Muscle layer of colon (tissue), 2 donors: ENCODE measurements at regions not wholly inside any gene's neighbourhood (a gene's known extent, or its start where the extent isn't known, plus 50 kb on each side); places are given as distances from the start of the nearest gene placed in this dataset.

Experiments used
- H3K27ac ChIP-seq: one replicate; pipeline ENCODE4 v1.7.0; 2013; ENCODE audit warnings: low read depth, mild to moderate bottlenecking, low read length, moderate library complexity
- H3K27me3 ChIP-seq, 2 donors: one replicate each; pipeline ENCODE4 v1.7.0; 2013; ENCODE audit warnings: low read length in 2 of 2, mild to moderate bottlenecking in 2 of 2; ENCODE audit not compliant: insufficient read depth in 2 of 2, control insufficient read depth in 1 of 2
- H3K36me3 ChIP-seq: one replicate; pipeline ENCODE4 v1.7.0; 2013; ENCODE audit warnings: mild to moderate bottlenecking, low read length; ENCODE audit not compliant: insufficient read depth
- H3K4me1 ChIP-seq: one replicate; pipeline ENCODE4 v1.7.0; 2013; ENCODE audit warnings: mild to moderate bottlenecking, low read length; ENCODE audit not compliant: insufficient read depth
- H3K4me3 ChIP-seq, 2 donors: one replicate each; pipeline ENCODE4 v1.7.0; 2013; ENCODE audit warnings: low read length in 2 of 2, low read depth in 1 of 2, mild to moderate bottlenecking in 1 of 2, moderate library complexity in 1 of 2
- H3K9ac ChIP-seq: one replicate; pipeline ENCODE4 v1.7.0; 2013; ENCODE audit warnings: low read length
- H3K9me3 ChIP-seq: one replicate; pipeline ENCODE4 v1.7.0; 2013; ENCODE audit warnings: mild to moderate bottlenecking, low read length
- donor health status: abdominal sarcoma.
- donor health status: Adenocarcinoma of cecum.

DNA sequence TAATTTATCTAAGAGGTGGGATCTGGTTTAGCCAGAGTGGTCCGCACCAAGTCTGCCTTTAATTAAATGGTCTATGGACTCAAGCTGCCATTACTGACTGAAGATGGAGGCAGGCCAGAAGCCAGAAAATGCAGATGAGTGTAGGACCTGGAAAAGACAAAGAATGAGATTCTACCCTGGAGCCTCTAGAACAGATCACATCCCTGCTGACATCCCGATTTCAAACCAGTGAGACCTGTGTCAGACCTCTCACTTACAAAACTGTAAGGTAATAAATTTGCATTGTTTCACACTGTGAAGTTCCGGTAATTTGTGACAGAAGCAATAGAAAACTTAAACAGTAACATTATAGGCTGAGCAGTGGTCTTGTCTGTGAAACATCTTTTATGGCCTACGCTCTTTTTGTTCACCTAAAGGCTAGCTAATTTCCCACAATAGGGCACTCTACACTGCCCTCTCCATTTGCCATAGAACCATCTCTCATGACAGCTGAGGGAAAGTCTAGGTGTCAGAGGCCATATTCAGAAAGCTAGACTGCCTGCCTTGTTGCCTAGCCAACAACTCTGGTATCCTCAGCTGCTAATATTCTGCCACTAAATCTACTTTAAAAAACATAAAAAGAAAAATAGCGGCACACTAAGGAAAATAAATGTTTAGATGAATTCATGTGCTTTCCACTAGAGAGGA lies 1396.2 kb upstream of the PIK3C3 start:
- Histone ChIP-seq H3K4me3 (no peak overlapping the region), H3K9me3 (no peaks in the 10 kb centered on the region), H3K36me3 (no peaks in the 10 kb centered on the region), H3K27me3 (no peaks in the 10 kb centered on the region), H3K9ac (no peak overlapping the region), H3K27ac (no peak overlapping the region), H3K4me1 (no peaks in the 10 kb centered on the region)

DNA sequence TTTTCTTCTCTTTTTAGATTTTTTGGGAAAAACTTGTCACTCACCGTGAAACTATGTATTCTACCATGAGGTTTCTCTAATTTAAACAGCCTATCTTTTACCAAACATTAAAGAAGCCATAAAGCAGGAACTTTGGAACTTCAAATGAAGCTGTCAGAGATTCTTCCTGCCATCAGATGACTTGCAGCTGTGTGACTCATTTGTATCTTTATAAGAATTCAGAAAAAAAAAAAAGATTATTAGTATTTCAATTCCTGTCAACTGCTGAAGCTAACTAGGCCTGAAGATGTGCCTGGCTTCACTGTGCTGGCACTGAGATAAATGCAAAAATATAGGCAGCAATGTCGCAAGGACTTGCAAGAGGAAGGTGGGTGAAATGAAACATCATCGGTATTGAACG lies 1399.1 kb upstream of the PIK3C3 start:
- Histone ChIP-seq H3K27me3 (no peaks in the 10 kb centered on the region), H3K4me1 (no peaks in the 10 kb centered on the region), H3K36me3 (no peaks in the 10 kb centered on the region), H3K27ac (no peak overlapping the region), H3K9ac (no peak overlapping the region), H3K4me3 (no peak overlapping the region), H3K9me3 (no peaks in the 10 kb centered on the region)

DNA sequence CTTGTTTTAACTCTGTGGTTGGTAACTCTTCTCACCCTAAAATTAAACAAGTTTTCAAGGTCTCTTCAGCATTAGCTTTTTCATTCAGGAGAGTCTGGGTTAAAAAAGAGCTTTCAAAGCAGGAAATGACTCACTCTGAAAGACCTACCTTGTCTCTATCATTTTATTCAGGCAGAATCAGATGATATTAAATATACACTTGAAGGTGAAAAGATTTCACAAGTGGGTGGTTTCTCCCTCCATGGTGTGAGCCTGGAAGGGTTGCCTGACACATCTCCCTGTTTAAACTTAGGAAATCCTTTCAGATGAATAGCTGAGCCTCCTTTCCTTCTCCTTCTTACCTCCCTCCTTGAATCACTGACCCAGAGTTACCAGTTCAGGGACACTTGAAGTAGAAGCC lies 1402.0 kb upstream of the PIK3C3 start:
- Histone ChIP-seq H3K9ac (no peak overlapping the region), H3K27me3 (no peaks in the 10 kb centered on the region), H3K4me1 (no peaks in the 10 kb centered on the region), H3K4me3 (no peak overlapping the region), H3K27ac (no peak overlapping the region), H3K36me3 (no peaks in the 10 kb centered on the region), H3K9me3 (no peaks in the 10 kb centered on the region)

DNA sequence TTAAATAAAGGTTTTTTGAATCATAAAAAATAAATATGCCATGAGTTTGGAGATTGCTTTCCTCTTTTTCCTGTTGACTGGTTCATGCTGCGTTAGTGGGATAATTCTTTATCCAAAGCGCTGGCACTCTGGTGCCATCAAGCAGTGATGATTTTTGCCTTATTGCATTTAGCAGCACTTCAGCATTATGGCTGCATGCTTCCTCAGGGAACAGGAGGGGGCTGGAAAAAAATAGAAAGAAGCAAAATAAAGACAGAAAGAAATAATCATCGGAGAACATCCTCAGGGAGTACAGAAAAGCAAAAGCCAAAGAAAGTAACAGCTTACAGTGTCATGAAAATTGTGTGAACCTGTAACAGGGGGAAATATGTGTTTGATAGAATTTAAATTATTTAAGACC lies 1408.2 kb upstream of the PIK3C3 start:
- Histone ChIP-seq H3K9ac (no peak overlapping the region), H3K4me1 (no peaks in the 10 kb centered on the region), H3K27ac (no peak overlapping the region), H3K4me3 (no peak overlapping the region), H3K36me3 (no peaks in the 10 kb centered on the region), H3K27me3 (no peaks in the 10 kb centered on the region), H3K9me3 (no peaks in the 10 kb centered on the region)

- H3K36me3 ChIP-seq, result no peaks in the 10 kb centered on the region
These were observed 1420.3 kb upstream of the PIK3C3 start for GRCh38 chr18:40534723-40535122.

GRCh38 chr18:40532046-40532445 lies 1423.0 kb upstream of the PIK3C3 start:
- Histone ChIP-seq H3K36me3 (no peaks in the 10 kb centered on the region), H3K4me1 (no peaks in the 10 kb centered on the region), H3K9ac (no peak overlapping the region), H3K9me3 (no peaks in the 10 kb centered on the region), H3K27me3 (no peaks in the 10 kb centered on the region), H3K4me3 (no peak overlapping the region), H3K27ac (no peak overlapping the region)

More at GRCh38 chr18:40534723-40535122, 1420.3 kb upstream of the PIK3C3 start:
- no peaks in the 10 kb centered on the region for H3K4me1 ChIP-seq
- H3K9me3 ChIP-seq, result no peaks in the 10 kb centered on the region
- H3K9ac ChIP-seq, result no peak overlapping the region
- H3K27me3 ChIP-seq, result no peaks in the 10 kb centered on the region
- no peak overlapping the region for H3K27ac ChIP-seq
- H3K4me3 ChIP-seq, result no peak overlapping the region

DNA sequence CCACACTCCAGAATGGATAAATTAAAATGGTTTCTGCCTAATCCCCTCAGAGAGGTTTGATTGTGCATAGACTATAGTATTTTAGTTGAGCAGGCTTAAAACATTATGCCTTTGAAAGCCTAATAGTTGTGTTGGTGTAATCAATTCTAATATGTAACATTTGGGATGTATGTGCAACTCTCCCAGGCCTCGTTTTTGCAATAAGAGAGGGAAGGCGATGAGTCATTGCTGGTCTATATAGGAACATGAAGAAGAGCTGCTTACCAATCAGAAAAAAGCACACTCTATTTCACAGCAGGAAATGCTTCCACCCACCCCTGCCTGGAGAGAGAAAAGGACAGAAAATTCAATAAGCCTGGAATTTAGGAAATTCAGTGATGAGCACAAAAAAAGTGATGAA lies 1424.0 kb upstream of the PIK3C3 start:
- no peaks in the 10 kb centered on the region for H3K27me3 ChIP-seq
- H3K36me3 ChIP-seq, result no peaks in the 10 kb centered on the region
- H3K4me3 ChIP-seq, result no peak overlapping the region
- no peak overlapping the region for H3K27ac ChIP-seq
- no peak overlapping the region for H3K9ac ChIP-seq
- H3K4me1 ChIP-seq, result no peaks in the 10 kb centered on the region
- no peaks in the 10 kb centered on the region for H3K9me3 ChIP-seq

DNA sequence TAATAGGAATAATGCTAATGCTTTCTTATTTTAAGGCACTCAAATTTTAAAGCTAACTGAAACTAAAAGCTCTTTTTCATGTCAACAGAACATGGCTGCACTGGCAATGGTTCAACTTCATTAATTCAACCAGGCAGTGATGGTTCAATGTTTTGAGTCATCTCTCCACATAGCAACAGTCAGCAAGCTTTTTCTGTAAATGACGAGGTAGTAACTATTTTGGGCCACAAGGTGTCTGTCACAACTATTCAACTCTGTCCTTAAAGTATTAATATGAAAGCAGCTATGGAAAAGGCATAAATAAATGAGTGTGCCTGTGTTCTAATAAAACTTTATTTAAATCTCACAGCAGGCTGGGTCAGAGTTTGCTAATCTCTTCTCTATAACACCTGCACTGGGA lies 1425.6 kb upstream of the PIK3C3 start:
- Histone ChIP-seq H3K9ac (no peak overlapping the region), H3K9me3 (no peaks in the 10 kb centered on the region), H3K27me3 (no peaks in the 10 kb centered on the region), H3K4me1 (no peaks in the 10 kb centered on the region), H3K4me3 (no peak overlapping the region), H3K27ac (no peak overlapping the region), H3K36me3 (no peaks in the 10 kb centered on the region)

GRCh38 chr18:40524881-40525280 lies 1430.2 kb upstream of the PIK3C3 start:
- no peaks in the 10 kb centered on the region for H3K27me3 ChIP-seq
- H3K4me1 ChIP-seq, result no peaks in the 10 kb centered on the region
- H3K4me3 ChIP-seq, result no peak overlapping the region
- no peaks in the 10 kb centered on the region for H3K36me3 ChIP-seq
- H3K9me3 ChIP-seq, result no peaks in the 10 kb centered on the region
- H3K27ac ChIP-seq, result no peak overlapping the region
- no peak overlapping the region for H3K9ac ChIP-seq

- no peaks in the 10 kb centered on the region for H3K27me3 ChIP-seq
- H3K4me1 ChIP-seq, result no peaks in the 10 kb centered on the region
- no peaks in the 10 kb centered on the region for H3K9me3 ChIP-seq
- H3K36me3 ChIP-seq, result no peaks in the 10 kb centered on the region
- no peak overlapping the region for H3K27ac ChIP-seq
- no peak overlapping the region for H3K4me3 ChIP-seq
- H3K9ac ChIP-seq, result no peak overlapping the region
These were observed 1431.7 kb upstream of the PIK3C3 start for GRCh38 chr18:40523287-40523686.

DNA sequence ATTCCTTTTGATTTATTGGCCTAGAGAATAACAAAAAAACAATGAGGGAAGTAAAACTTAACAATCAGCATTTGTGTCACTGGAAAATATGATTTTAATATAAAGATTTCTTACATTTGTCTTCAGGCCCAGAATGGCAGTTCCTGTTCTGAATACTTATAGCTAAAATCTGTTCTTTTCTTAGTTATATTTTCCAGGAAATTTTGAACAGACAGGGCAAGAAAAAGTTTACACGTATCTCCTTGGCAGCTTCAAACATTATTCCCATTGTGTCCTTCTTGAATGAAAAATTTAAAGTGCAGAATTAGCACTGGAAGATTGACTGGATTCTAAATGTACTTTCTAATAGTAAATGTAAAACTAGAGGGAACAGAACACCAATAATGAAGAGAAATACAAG lies 1454.0 kb upstream of the PIK3C3 start:
- Histone ChIP-seq H3K27ac (no peak overlapping the region), H3K9me3 (no peaks in the 10 kb centered on the region), H3K4me1 (no peaks in the 10 kb centered on the region), H3K9ac (no peak overlapping the region), H3K4me3 (no peak overlapping the region), H3K27me3 (no peaks in the 10 kb centered on the region), H3K36me3 (no peaks in the 10 kb centered on the region)

DNA sequence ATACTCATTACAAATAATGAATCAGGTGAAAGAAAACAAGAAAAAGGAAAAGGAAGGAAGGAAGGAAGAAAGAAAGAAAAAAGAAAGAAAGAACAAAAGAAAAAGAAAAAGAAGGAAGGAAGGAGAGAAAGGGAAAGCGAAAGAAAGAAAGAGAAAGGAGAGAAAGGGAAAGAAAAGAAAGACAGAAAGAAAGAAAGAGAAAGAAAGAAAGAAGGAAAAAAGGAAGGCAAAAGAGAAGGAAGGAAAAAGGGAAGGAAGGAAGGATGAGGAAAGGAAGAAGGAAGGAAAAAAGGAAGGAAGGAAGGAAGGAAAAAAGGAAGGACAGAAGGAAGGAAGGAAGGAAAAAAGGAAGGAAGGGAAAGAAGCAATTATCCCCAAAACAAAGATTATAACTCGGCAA lies 1460.4 kb upstream of the PIK3C3 start:
- H3K36me3 ChIP-seq, result no peaks in the 10 kb centered on the region
- H3K27ac ChIP-seq, result no peak overlapping the region
- H3K4me1 ChIP-seq, result no peaks in the 10 kb centered on the region
- H3K9me3 ChIP-seq, result no peaks in the 10 kb centered on the region
- H3K27me3 ChIP-seq, result no peaks in the 10 kb centered on the region
- H3K9ac ChIP-seq, result no peak overlapping the region
- H3K4me3 ChIP-seq, result no peak overlapping the region
